H9 (cell line): ENCODE measurements at regions not wholly inside any gene's neighbourhood (a gene's known extent, or its start where the extent isn't known, plus 50 kb on each side); places are given as distances from the start of the nearest gene placed in this dataset.
A peak's percentile ranks its signal among the peaks of the same experiment; 100 is the strongest.

Source experiments
- DNase-seq: peaks from one replicate; pipeline ENCODE4 v3.0.0-alpha.2; 2017
- H2AFZ ChIP-seq: one replicate; pipeline ENCODE4 v1.6.1; 2013; ENCODE audit warnings: mild to moderate bottlenecking, low read length, control low read depth, moderate library complexity
- H2AK5ac ChIP-seq: 2 replicates; pipeline ENCODE4 v1.6.1; 2013; ENCODE audit warnings: low read length, control low read depth, mixed read lengths; ENCODE audit not compliant: insufficient read length
- H2BK120ac ChIP-seq: one replicate; pipeline ENCODE4 v1.6.1; 2013; ENCODE audit warnings: low read depth, mild to moderate bottlenecking, low read length, control low read depth, inconsistent platforms; ENCODE audit not compliant: poor library complexity, severe bottlenecking
- H2BK12ac ChIP-seq: 2 replicates; pipeline ENCODE4 v1.6.1; 2013; ENCODE audit warnings: low read length, control low read depth, mixed read lengths, low read depth; ENCODE audit not compliant: insufficient read length
- H2BK15ac ChIP-seq: 2 replicates; pipeline ENCODE4 v1.6.1; 2013; ENCODE audit warnings: low read depth, low read length, control low read depth
- H2BK20ac ChIP-seq: one replicate; pipeline ENCODE4 v1.6.1; 2013; ENCODE audit warnings: low read depth, mild to moderate bottlenecking, low read length, control low read depth, inconsistent platforms; ENCODE audit not compliant: poor library complexity, severe bottlenecking
- H2BK5ac ChIP-seq: 2 replicates; pipeline ENCODE4 v1.6.1; 2013; ENCODE audit warnings: low read length, control low read depth, mixed read lengths; ENCODE audit not compliant: insufficient read length
- H3K14ac ChIP-seq: 2 replicates; pipeline ENCODE4 v1.6.1; 2013; ENCODE audit warnings: low read length, control low read depth; ENCODE audit not compliant: insufficient read depth
- H3K18ac ChIP-seq: 2 replicates; pipeline ENCODE4 v1.6.1; 2013; ENCODE audit warnings: low read depth, mild to moderate bottlenecking, mixed read lengths, low read length, control low read depth; ENCODE audit not compliant: insufficient read length
- H3K23ac ChIP-seq: 2 replicates; pipeline ENCODE4 v1.6.1; 2013; ENCODE audit warnings: low read length, control low read depth, mixed read lengths, low read depth; ENCODE audit not compliant: insufficient read length
- H3K23me2 ChIP-seq: 2 replicates; pipeline ENCODE4 v1.6.1; 2013; ENCODE audit warnings: low read depth, mild to moderate bottlenecking, mixed read lengths, low read length, control low read depth; ENCODE audit not compliant: insufficient read length, poor library complexity, severe bottlenecking
- H3K27ac ChIP-seq: 2 replicates; pipeline ENCODE4 v1.5.1; 2013; ENCODE audit warnings: low read length, control low read depth, mixed read lengths, low read depth; ENCODE audit not compliant: insufficient read length
- H3K27me3 ChIP-seq: 2 replicates; pipeline ENCODE4 v1.6.1; 2013; ENCODE audit warnings: low read length, control low read depth, inconsistent platforms; ENCODE audit not compliant: insufficient read depth
- H3K4ac ChIP-seq: 2 replicates; pipeline ENCODE4 v1.6.1; 2013; ENCODE audit warnings: low read depth, mild to moderate bottlenecking, control low read depth, inconsistent platforms, low read length, moderate library complexity
- H3K4me1 ChIP-seq: 2 replicates; pipeline ENCODE4 v1.6.1; 2013; ENCODE audit warnings: low read length, control low read depth, inconsistent platforms; ENCODE audit not compliant: insufficient read depth
- H3K4me2 ChIP-seq: 2 replicates; pipeline ENCODE4 v1.6.1; 2013; ENCODE audit warnings: low read length, control low read depth, mixed read lengths; ENCODE audit not compliant: insufficient read length, insufficient read depth
- H3K56ac ChIP-seq: 2 replicates; pipeline ENCODE4 v1.6.1; 2013; ENCODE audit warnings: low read depth, mild to moderate bottlenecking, mixed read lengths, low read length, control low read depth; ENCODE audit not compliant: insufficient read length
- H3K79me1 ChIP-seq: 2 replicates; pipeline ENCODE4 v1.6.1; 2013; ENCODE audit warnings: low read depth, mild to moderate bottlenecking, moderate library complexity, low read length, control low read depth, inconsistent platforms; ENCODE audit not compliant: insufficient read depth, poor library complexity, severe bottlenecking
- H3K79me2 ChIP-seq: 2 replicates; pipeline ENCODE4 v1.6.1; 2013; ENCODE audit warnings: low read length, control low read depth, inconsistent platforms; ENCODE audit not compliant: insufficient read depth
- H3K9ac ChIP-seq: 2 replicates; pipeline ENCODE4 v1.6.1; 2013; ENCODE audit warnings: low read length, control low read depth, mixed read lengths; ENCODE audit not compliant: insufficient read length; ENCODE audit errors: extremely low read depth
- H3K9me3 ChIP-seq: one replicate; pipeline ENCODE4 v1.6.1; 2013; ENCODE audit warnings: low read depth, low read length, inconsistent platforms; ENCODE audit not compliant: control insufficient read depth
- H3T11ph ChIP-seq: one replicate; pipeline ENCODE4 v1.6.1; 2013; ENCODE audit warnings: mild to moderate bottlenecking, low read length, control low read depth, inconsistent platforms
- H4K20me1 ChIP-seq: one replicate; pipeline ENCODE4 v1.6.1; 2013; ENCODE audit not compliant: control insufficient read depth, insufficient read length, insufficient read depth
- H4K5ac ChIP-seq: 2 replicates; pipeline ENCODE4 v1.6.1; 2013; ENCODE audit warnings: low read depth, mild to moderate bottlenecking, mixed read lengths, low read length, control low read depth; ENCODE audit not compliant: insufficient read length
- H4K8ac ChIP-seq: replicated peaks from 2 replicates; pipeline ENCODE4 v1.6.1; 2013; ENCODE audit warnings: low read length, control low read depth, mixed read lengths, low read depth; ENCODE audit not compliant: insufficient read length
- H4K91ac ChIP-seq: 2 replicates; pipeline ENCODE4 v1.6.1; 2013; ENCODE audit warnings: low read depth, mild to moderate bottlenecking, moderate library complexity, mixed read lengths, low read length, control low read depth; ENCODE audit not compliant: insufficient read length
- H3K27ac Mint-ChIP-seq, 3 experiments: 2 replicates in 2 of 3; 3 replicates in 1 of 3; pipeline ENCODE4 v1.8.0; 2020 to 2021; ENCODE audit warnings: mixed read lengths in 3 of 3, mild to moderate bottlenecking in 1 of 3, moderate library complexity in 1 of 3
- H3K27me3 Mint-ChIP-seq: 2 replicates; pipeline ENCODE4 v1.8.0; 2021; ENCODE audit warnings: low read depth, mild to moderate bottlenecking, moderate library complexity, mixed read lengths
- H3K36me3 Mint-ChIP-seq, 3 experiments: 2 replicates in 2 of 3; 3 replicates in 1 of 3; pipeline ENCODE4 v1.8.0; 2020 to 2021; ENCODE audit warnings: low read depth in 3 of 3, mixed read lengths in 3 of 3; ENCODE audit not compliant: insufficient read depth in 1 of 3
- H3K4me1 Mint-ChIP-seq, 2 experiments: 2 replicates each; pipeline ENCODE4 v1.8.0; 2020; ENCODE audit warnings: mixed read lengths in 2 of 2
- H3K4me3 Mint-ChIP-seq, 2 experiments: 2 replicates in 1 of 2; 3 replicates in 1 of 2; pipeline ENCODE4 v1.8.0; 2020 to 2021; ENCODE audit warnings: mild to moderate bottlenecking in 2 of 2, mixed read lengths in 2 of 2, moderate library complexity in 1 of 2
- H3K9me3 Mint-ChIP-seq, 2 experiments: 2 replicates in 1 of 2; 3 replicates in 1 of 2; pipeline ENCODE4 v1.8.0; 2020; ENCODE audit warnings: mild to moderate bottlenecking in 2 of 2, mixed read lengths in 2 of 2, moderate library complexity in 1 of 2
- CTCF ChIP-seq: fragments of 200-600 bp; sonication (generic); conservative IDR thresholded peaks from 3 replicates; pipeline ENCODE4 v1.8.0; 2021; ENCODE audit warnings: antibody characterized with exemption, mild to moderate bottlenecking
- WGBS: extraction: QIAGEN DNeasy Blood & Tissue Kit; methylation state at CpG from one replicate; pipeline ENCODE4 v1.1.7; 2013; ENCODE audit warnings: missing lambda C conversion rate, low lambda C conversion rate, mixed read lengths; ENCODE audit not compliant: insufficient read length; ENCODE audit errors: extremely low coverage; 5-methylcytosine and 5-hydroxymethylcytosine counted together

DNA sequence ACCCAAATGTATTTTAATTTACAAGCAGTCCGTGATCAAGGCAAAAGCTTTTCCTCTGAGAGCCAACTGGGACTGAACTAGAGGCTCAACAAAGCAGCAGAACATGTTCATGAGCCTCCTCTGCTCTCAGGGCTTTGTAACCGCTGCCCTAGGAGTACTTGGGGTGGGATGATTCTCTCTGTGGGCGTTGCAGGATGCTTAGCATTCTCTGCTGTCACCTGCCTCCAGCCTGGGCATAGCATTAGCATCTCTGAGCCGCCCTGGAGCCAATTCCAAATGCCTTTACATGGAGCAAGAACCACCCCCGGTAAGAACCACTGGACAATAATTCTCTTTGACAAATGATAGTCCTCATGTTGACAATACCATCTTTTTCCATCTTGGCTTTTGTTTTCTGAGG is 237.6 kb upstream of the CDH4 start:
- no peaks in the 10 kb centered on the region for H3K4me1 ChIP-seq
- H3K9ac ChIP-seq: no peak overlapping the region
- peaks cover 14 to 18% of the 10 kb centered on the region in 2 experiments for H3K4me1 Mint-ChIP-seq
- H2BK5ac ChIP-seq: no peak overlapping the region
- H3K27me3 Mint-ChIP-seq: peaks cover 57% of the 10 kb centered on the region
- H4K20me1 ChIP-seq: no peaks in the 10 kb centered on the region
- peaks cover 0 to 4% (median 3%) of the 10 kb centered on the region in 3 experiments; a peak in 3 of 7 replicates for H3K36me3 Mint-ChIP-seq
- no peaks in the 10 kb centered on the region for H3K79me1 ChIP-seq
- no peak overlapping the region for H2AK5ac ChIP-seq
- H3K4ac ChIP-seq: no peak overlapping the region
- no peaks in the 10 kb centered on the region; the same call in 1 of the 2 replicates for H3K27me3 ChIP-seq
- no peaks in the 10 kb centered on the region for H3K79me2 ChIP-seq
- no peak overlapping the region for H3K56ac ChIP-seq
- no peak overlapping the region for H4K8ac ChIP-seq
- H3K18ac ChIP-seq: no peak overlapping the region
- TF ChIP-seq CTCF: no peak
- H3K14ac ChIP-seq: no peak overlapping the region
- no peak overlapping the region for H3K27ac ChIP-seq
- H4K91ac ChIP-seq: no peak overlapping the region
- no peak overlapping the region for H2BK20ac ChIP-seq
- H3K4me2 ChIP-seq: no peak overlapping the region
- no peak overlapping the region for H4K5ac ChIP-seq
- WGBS: no CpG with 5 or more reads among the region's 5 CpGs
- H3K9me3 Mint-ChIP-seq: peaks cover 6 to 8% of the 10 kb centered on the region in 2 experiments
- H3T11ph ChIP-seq: no peak overlapping the region
- no peak overlapping the region for H2BK120ac ChIP-seq
- peak; percentile 54 for DNase-seq
- no peak overlapping the region for H2BK12ac ChIP-seq
- H3K23me2 ChIP-seq: no peaks in the 10 kb centered on the region
- H3K4me3 Mint-ChIP-seq: no peak overlapping the region
- H3K9me3 ChIP-seq: no peaks in the 10 kb centered on the region
- H3K23ac ChIP-seq: no peak overlapping the region
- no peak overlapping the region for H2AFZ ChIP-seq
- no peak overlapping the region for H3K27ac Mint-ChIP-seq
- H2BK15ac ChIP-seq: no peak overlapping the region
